ENCODE measurements at regions not wholly inside any gene's neighbourhood (a gene's known extent, or its start where the extent isn't known, plus 50 kb on each side); places are given as distances from the start of the nearest gene placed in this dataset.

DNA sequence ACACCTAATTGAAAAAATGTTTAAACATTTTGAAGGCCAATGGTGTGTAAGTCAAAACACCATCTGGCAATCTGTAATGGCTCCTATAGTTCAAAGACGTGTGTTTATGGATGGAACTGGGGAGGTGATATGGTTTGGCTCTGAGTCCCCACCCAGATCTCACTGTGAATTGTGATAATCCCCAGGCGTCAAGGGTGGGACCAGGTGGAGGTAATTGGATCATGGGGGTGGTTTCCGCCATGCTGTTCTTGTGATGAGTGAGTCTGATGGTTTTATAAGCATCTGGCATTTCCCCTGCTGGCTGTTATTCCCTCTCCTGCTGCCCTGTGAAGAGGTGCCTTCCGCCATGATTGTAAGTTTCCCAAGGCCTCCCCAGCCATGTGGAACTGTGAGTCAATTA, 52.2 kb downstream of the ADRA2C start:
- no peak for DNase-seq (ENCODE audit: low spot score)

DNA sequence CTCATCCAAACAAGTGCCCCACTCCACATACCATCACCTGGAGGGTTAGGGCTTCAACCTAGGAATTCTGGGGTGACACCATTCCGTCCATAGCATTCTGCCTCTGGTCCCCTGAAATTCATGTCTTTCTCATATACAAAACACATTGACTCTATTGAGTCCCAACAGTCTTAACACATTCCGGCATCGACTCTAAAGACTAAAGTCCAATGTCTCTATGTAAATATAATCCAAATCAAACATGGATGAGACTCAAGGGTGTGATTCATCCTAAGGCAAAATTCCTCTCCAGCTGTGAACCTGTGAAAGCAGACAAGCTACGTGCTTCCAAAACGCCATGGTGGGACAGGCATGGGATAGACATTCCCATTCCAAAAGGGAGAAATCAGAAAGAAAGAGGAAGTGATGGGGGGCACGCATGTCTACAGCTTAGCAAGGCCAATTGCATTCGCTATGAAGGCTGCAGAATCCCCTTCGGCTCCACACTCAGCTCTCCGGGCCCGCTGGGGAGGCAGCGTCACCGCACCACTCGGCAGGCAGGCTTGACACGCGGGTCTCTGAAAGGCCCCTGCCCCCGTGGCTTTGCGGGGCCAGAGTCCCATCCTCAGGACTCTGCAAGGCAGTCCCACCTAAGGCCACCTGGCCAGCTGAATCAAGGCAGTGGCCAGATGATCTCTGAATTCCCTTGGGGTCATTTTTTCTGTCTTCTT, 53.2 kb downstream of the ADRA2C start:
- 82% methylated on average over 17 of the region's 17 CpGs for WGBS (ENCODE audit: low lambda C conversion rate, missing lambda C conversion rate)
- Histone ChIP-seq H3K4me1 (ENCODE audit: insufficient read depth) (peaks cover 10% of the 10 kb centered on the region), H3K27me3 (no peaks in the 10 kb centered on the region), H4K20me1 (ENCODE audit: insufficient read depth, poor library complexity, severe bottlenecking) (no peaks in the 10 kb centered on the region), H3K36me3 (replicated peaks; ENCODE audit: insufficient read depth, low read depth) (no peaks in the 10 kb centered on the region), H3K9me2 (replicated peaks; ENCODE audit: insufficient read depth) (no peaks in the 10 kb centered on the region), H2AFZ (no peak overlapping the region), H3K4me3 (no peak overlapping the region), H3K79me2 (no peaks in the 10 kb centered on the region), H3K4me2 (no peak overlapping the region), H3K9me3 (ENCODE audit: low read depth) (no peaks in the 10 kb centered on the region), H3K27ac (peak overlapping the region; percentile 66)
- peak; percentile 31 for DNase-seq (ENCODE audit: low spot score)
- TF ChIP-seq, protein P1, sequence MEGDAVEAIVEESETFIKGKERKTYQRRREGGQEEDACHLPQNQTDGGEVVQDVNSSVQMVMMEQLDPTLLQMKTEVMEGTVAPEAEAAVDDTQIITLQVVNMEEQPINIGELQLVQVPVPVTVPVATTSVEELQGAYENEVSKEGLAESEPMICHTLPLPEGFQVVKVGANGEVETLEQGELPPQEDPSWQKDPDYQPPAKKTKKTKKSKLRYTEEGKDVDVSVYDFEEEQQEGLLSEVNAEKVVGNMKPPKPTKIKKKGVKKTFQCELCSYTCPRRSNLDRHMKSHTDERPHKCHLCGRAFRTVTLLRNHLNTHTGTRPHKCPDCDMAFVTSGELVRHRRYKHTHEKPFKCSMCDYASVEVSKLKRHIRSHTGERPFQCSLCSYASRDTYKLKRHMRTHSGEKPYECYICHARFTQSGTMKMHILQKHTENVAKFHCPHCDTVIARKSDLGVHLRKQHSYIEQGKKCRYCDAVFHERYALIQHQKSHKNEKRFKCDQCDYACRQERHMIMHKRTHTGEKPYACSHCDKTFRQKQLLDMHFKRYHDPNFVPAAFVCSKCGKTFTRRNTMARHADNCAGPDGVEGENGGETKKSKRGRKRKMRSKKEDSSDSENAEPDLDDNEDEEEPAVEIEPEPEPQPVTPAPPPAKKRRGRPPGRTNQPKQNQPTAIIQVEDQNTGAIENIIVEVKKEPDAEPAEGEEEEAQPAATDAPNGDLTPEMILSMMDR (IDR thresholded peaks at IDR 0.05; ENCODE audit: poor library complexity) = no peak
- TF ChIP-seq EZH2phosphoT487 (IDR thresholded peaks at IDR 0.05; ENCODE audit: low read depth, severe bottlenecking, unreplicated experiment) = no peak
- TF ChIP-seq EZH2 (IDR thresholded peaks at IDR 0.05; ENCODE audit: borderline replicate concordance) = no peak

More for the DNA sequence above, 52.2 kb downstream of the ADRA2C start:
- Histone ChIP-seq H3K4me1 (ENCODE audit: insufficient read depth) (peaks cover 10% of the 10 kb centered on the region), H2AFZ (no peak overlapping the region), H4K20me1 (ENCODE audit: insufficient read depth, poor library complexity, severe bottlenecking) (no peaks in the 10 kb centered on the region), H3K9me3 (ENCODE audit: low read depth) (no peaks in the 10 kb centered on the region), H3K4me3 (no peak overlapping the region), H3K27me3 (no peaks in the 10 kb centered on the region), H3K79me2 (no peaks in the 10 kb centered on the region), H3K27ac (peak overlapping the region; percentile 66), H3K4me2 (no peak overlapping the region), H3K9me2 (replicated peaks; ENCODE audit: insufficient read depth) (no peaks in the 10 kb centered on the region), H3K36me3 (replicated peaks; ENCODE audit: insufficient read depth, low read depth) (no peaks in the 10 kb centered on the region)
- TF ChIP-seq EZH2 (IDR thresholded peaks at IDR 0.05; ENCODE audit: borderline replicate concordance) = no peak
- TF ChIP-seq, protein P1 (IDR thresholded peaks at IDR 0.05; ENCODE audit: poor library complexity) = no peak
- no peak for TF ChIP-seq EZH2phosphoT487 (IDR thresholded peaks at IDR 0.05; ENCODE audit: low read depth, severe bottlenecking, unreplicated experiment)
- WGBS (ENCODE audit: low lambda C conversion rate, missing lambda C conversion rate) = 75% methylated on average over 4 of the region's 4 CpGs

DNA sequence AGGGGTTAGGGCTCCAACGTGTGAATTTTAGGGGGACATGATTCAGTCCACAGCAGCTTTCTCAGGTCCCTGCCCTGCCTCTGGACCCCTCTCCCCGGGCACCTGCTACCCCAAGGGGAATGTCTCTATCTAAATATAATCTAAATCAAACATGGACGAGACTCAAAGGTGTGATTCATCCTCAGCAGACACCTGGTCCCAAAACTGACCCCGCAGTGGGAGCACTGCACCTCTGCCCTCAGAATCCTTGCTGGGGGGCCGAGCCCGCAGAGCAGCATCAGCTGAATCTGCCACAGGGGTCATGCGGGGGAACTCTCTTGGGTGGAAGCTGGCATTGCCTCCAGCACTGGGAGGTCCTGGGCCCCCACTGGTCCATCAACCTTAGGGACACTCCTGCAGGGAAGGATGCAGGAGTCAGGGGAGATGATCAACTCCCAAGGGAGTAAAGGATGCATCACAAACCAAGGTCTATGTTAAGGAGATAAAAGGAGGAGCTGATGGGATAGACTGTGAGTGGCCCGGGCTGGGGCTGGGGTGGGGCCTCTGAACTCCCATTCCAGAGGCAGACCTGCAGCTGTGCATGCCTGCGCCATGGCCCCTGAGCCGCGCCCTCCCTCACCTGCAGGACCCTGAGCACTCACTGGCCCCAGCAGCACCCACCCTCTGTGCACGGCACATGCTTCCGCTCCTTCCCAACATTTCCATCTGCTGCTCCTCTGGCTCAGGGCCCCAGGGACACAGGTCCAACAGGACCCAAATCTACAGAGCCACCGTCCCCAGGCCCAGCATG, 54.0 kb downstream of the ADRA2C start:
- Histone ChIP-seq H3K4me2 (no peak overlapping the region), H3K9me2 (replicated peaks; ENCODE audit: insufficient read depth) (no peaks in the 10 kb centered on the region), H3K27me3 (no peaks in the 10 kb centered on the region), H2AFZ (no peak overlapping the region), H3K4me1 (ENCODE audit: insufficient read depth) (peaks cover 10% of the 10 kb centered on the region), H3K36me3 (replicated peaks; ENCODE audit: insufficient read depth, low read depth) (no peaks in the 10 kb centered on the region), H3K4me3 (no peak overlapping the region), H4K20me1 (ENCODE audit: insufficient read depth, poor library complexity, severe bottlenecking) (no peaks in the 10 kb centered on the region), H3K27ac (peak overlapping the region; percentile 34), H3K9me3 (ENCODE audit: low read depth) (no peaks in the 10 kb centered on the region), H3K79me2 (no peaks in the 10 kb centered on the region)
- WGBS (ENCODE audit: low lambda C conversion rate, missing lambda C conversion rate) = 85% methylated on average over 14 of the region's 14 CpGs
- TF ChIP-seq EZH2 (IDR thresholded peaks at IDR 0.05; ENCODE audit: borderline replicate concordance) (no peak), EZH2phosphoT487 (IDR thresholded peaks at IDR 0.05; ENCODE audit: low read depth, severe bottlenecking, unreplicated experiment) (no peak)
- TF ChIP-seq, protein P1 (IDR thresholded peaks at IDR 0.05; ENCODE audit: poor library complexity) = no peak
- no peak for DNase-seq (ENCODE audit: low spot score)

Data from hepatocyte (in vitro differentiated cells).